Tibial artery (tissue), 4 donors: ENCODE measurements at regions not wholly inside any gene's neighbourhood (a gene's known extent, or its start where the extent isn't known, plus 50 kb on each side); places are given as distances from the start of the nearest gene placed in this dataset.

ENCODE experiments used
- DNase-seq, 2 donors: peaks; one replicate each; pipeline ENCODE4 v3.0.0-alpha.2; 2019
- H3K27ac ChIP-seq, 2 donors: fragments of 200-600 bp; sonication (generic) in 1 of 2; 1 replicate in 1 of 2; 2 replicates in 1 of 2; pipeline ENCODE4 v1.5.1; 2018 to 2019; ENCODE audit warnings: mild to moderate bottlenecking in 1 of 2
- H3K27me3 ChIP-seq, 2 donors: fragments of 200-600 bp; sonication (generic) in 1 of 2; one replicate each; pipeline versions ENCODE4 v1.5.1 to v1.6.0; 2016 to 2019
- H3K36me3 ChIP-seq, 3 donors: fragments of 200-600 bp; sonication (generic) in 2 of 3; one replicate each; pipeline ENCODE4 v1.5.1; 2016 to 2019; ENCODE audit warnings: mild to moderate bottlenecking in 2 of 3
- H3K4me1 ChIP-seq, 4 donors: fragments of 200-600 bp; sonication (generic) in 2 of 4; 1 replicate in 3 of 4; 2 replicates in 1 of 4; pipeline ENCODE4 v1.5.1; 2016 to 2019
- H3K4me3 ChIP-seq, 2 donors: fragments of 200-600 bp; sonication (generic) in 1 of 2; 1 replicate in 1 of 2; 2 replicates in 1 of 2; pipeline ENCODE4 v1.5.1; 2018 to 2019; ENCODE audit warnings: mild to moderate bottlenecking in 2 of 2
- H3K9me3 ChIP-seq, 3 donors: fragments of 200-600 bp; sonication (generic) in 1 of 3; one replicate each; pipeline ENCODE4 v1.5.1; 2016 to 2019
- intact Hi-C: fragments of 100-400 bp; cut with DNase I; formaldehyde crosslinking; loops from one replicate; pipeline ENCODE4 v1.15.0; 2023; ENCODE audit warnings: low total_unique reads
- TF ChIP-seq, protein P1 (sequence below), 2 experiments: fragments of 200-600 bp in 1 of 2; fragments of 450-650 bp in 1 of 2; IDR thresholded peaks; one replicate each; pipeline ENCODE4 v1.5.1; 2017 to 2019; ENCODE audit warnings: antibody characterized with exemption in 2 of 2, mild to moderate bottlenecking in 1 of 2, moderate library complexity in 1 of 2

DNA sequence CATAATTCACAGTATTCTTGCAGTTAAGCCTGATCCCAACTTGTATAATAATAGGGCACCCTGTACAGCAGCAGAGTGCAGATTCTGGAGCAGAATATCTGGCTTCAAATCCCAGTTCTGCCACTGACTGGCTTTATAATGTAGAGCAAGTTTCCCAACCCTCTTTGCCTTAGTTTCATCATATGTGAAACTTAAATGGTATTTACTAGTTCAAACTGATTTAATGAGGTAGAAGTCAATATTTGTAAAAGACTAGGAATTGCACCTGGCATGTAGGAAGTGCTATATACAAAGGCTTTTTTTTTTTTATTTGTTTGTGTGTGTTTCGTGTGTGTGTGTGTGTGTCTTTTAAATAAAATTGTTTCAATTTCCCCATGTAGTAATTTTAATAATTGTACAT lies 125.9 kb downstream of the CCER1 start:
- no peaks in the 10 kb centered on the region for H3K27me3 ChIP-seq
- intact Hi-C loops, result no loop called here
- no peaks in the 10 kb centered on the region for H3K4me1 ChIP-seq
- no peaks in the 10 kb centered on the region for H3K9me3 ChIP-seq
- no peak overlapping the region for H3K4me3 ChIP-seq
- no peak for DNase-seq
- H3K36me3 ChIP-seq, result no peaks in the 10 kb centered on the region
- no peak overlapping the region for H3K27ac ChIP-seq
- TF ChIP-seq, protein P1, sequence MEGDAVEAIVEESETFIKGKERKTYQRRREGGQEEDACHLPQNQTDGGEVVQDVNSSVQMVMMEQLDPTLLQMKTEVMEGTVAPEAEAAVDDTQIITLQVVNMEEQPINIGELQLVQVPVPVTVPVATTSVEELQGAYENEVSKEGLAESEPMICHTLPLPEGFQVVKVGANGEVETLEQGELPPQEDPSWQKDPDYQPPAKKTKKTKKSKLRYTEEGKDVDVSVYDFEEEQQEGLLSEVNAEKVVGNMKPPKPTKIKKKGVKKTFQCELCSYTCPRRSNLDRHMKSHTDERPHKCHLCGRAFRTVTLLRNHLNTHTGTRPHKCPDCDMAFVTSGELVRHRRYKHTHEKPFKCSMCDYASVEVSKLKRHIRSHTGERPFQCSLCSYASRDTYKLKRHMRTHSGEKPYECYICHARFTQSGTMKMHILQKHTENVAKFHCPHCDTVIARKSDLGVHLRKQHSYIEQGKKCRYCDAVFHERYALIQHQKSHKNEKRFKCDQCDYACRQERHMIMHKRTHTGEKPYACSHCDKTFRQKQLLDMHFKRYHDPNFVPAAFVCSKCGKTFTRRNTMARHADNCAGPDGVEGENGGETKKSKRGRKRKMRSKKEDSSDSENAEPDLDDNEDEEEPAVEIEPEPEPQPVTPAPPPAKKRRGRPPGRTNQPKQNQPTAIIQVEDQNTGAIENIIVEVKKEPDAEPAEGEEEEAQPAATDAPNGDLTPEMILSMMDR (IDR thresholded peaks at IDR 0.05), result no peak

DNA sequence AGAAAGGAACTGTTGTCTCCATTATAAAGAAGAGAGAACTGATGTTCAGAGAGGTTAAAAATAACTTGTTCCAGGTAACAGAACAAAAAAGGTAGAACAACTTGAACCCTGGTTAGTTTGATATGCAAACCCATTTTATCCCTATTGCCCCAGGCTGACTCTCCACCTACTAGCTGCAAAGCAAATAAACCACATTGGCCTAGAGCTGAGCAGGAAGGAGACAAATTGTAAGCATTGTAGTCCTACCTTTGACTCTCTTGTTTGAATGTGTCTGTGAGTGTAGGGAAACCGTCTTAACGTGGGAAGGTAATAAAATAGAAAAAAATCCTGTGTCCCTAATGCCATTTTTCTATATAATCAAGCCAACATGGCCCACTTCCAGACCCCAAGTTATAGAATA lies 126.4 kb downstream of the CCER1 start:
- no peaks in the 10 kb centered on the region for H3K36me3 ChIP-seq
- H3K27me3 ChIP-seq, result no peaks in the 10 kb centered on the region
- H3K4me3 ChIP-seq, result no peak overlapping the region
- no peak overlapping the region for H3K27ac ChIP-seq
- no peak for DNase-seq
- no peaks in the 10 kb centered on the region for H3K9me3 ChIP-seq
- TF ChIP-seq, protein P1 (IDR thresholded peaks at IDR 0.05), result no peak
- no peaks in the 10 kb centered on the region for H3K4me1 ChIP-seq
- intact Hi-C loops, result no loop called here

DNA sequence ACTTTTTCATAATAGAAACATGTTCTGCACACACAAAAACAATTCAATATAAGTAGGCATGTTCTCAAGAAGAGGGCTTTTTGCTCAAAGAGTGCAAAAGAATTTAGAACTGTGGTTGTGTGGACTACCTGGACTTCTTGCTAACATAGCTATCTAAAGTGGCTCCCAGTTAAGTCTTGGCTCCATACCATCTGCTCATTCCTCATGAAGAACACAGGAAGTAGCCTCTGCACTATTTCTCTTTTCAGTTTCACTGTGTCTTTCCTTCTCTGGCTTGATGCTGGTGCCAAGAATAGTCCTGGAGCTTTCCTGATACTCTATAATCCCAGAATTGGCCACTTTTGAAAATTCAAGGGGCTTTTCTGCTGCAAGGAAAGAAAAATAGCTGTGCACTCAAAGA lies 127.4 kb downstream of the CCER1 start:
- H3K9me3 ChIP-seq, result no peaks in the 10 kb centered on the region
- H3K4me1 ChIP-seq, result no peaks in the 10 kb centered on the region
- TF ChIP-seq, protein P1 (IDR thresholded peaks at IDR 0.05), result no peak
- intact Hi-C loops, result no loop called here
- no peaks in the 10 kb centered on the region for H3K27me3 ChIP-seq
- no peak overlapping the region for H3K4me3 ChIP-seq
- H3K27ac ChIP-seq, result no peak overlapping the region
- H3K36me3 ChIP-seq, result no peaks in the 10 kb centered on the region
- no peak for DNase-seq

DNA sequence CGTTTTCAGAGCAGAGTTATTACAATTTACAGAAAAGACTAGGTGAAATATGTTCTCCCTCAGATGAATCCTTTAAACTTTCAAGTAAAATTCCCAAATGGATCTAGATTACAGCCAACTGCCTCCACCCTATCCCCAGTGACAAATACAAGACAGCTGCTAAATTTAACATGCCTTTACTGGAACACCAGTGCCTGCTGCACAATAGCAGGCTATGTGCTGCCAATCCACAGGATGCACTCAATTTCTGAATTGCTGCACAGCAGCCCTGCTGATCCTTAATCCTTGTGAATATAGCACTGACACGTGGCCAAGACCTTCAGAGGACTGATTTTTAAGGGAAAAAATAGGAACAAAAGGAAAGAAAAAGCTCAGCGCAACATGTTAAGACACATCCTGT lies 128.9 kb downstream of the CCER1 start:
- Histone ChIP-seq H3K4me1 (no peaks in the 10 kb centered on the region), H3K36me3 (no peaks in the 10 kb centered on the region), H3K27me3 (no peaks in the 10 kb centered on the region), H3K4me3 (no peak overlapping the region), H3K9me3 (no peaks in the 10 kb centered on the region), H3K27ac (no peak overlapping the region)
- TF ChIP-seq, protein P1 (IDR thresholded peaks at IDR 0.05), result no peak
- intact Hi-C loops, result no loop called here
- no peak for DNase-seq

DNA sequence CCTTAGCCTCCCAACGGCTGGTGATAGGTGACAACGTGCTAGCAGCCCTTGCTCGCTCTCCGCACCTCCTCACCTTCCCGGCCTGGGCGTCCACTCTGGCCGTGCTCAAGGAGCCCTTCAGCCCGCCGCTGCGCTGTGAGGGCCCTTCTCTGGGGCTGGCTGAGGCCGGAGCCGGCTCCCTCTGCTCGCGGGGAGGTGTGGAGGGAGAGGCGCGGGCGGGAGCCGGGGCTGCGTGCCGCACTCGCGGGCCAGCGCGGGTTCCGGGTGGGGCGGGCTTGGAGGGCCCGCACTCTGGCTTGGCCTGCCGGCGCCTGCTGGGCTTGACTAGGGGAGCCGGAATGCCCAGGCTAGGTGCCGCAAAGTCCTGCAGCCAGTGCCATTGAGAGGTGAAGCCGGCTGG lies 131.1 kb downstream of the CCER1 start:
- TF ChIP-seq, protein P1 (IDR thresholded peaks at IDR 0.05), result no peak
- Histone ChIP-seq H3K9me3 (no peaks in the 10 kb centered on the region), H3K4me3 (no peak overlapping the region), H3K27ac (no peak overlapping the region), H3K36me3 (no peaks in the 10 kb centered on the region), H3K4me1 (no peaks in the 10 kb centered on the region), H3K27me3 (no peaks in the 10 kb centered on the region)
- no peak for DNase-seq
- intact Hi-C loops, result no loop called here

DNA sequence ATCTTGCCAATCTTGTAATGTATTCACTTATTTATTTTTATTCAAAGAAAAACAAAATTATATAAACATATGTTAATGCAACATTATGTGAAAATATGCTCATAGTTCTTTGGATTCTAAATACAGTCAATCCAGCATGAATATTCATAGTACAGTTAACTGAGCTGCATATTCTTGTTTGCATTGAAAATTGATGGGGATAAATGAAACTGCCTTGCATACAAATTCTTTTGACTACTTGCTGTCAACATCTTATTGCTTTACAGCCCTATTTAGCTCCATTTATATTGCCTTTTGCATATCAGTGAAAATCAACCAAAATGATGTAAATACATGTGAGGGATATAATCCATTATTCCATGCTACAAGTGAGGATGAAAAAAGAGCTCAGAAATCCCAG lies 135.3 kb downstream of the CCER1 start:
- no peaks in the 10 kb centered on the region for H3K4me1 ChIP-seq
- H3K27me3 ChIP-seq, result no peaks in the 10 kb centered on the region
- H3K4me3 ChIP-seq, result no peak overlapping the region
- H3K27ac ChIP-seq, result no peak overlapping the region
- no peaks in the 10 kb centered on the region for H3K9me3 ChIP-seq
- no peak for DNase-seq
- intact Hi-C loops, result no loop called here
- no peaks in the 10 kb centered on the region for H3K36me3 ChIP-seq
- TF ChIP-seq, protein P1 (IDR thresholded peaks at IDR 0.05), result no peak
